Upper lobe of left lung (tissue), 6 donors: ENCODE measurements at regions not wholly inside any gene's neighbourhood (a gene's known extent, or its start where the extent isn't known, plus 50 kb on each side); places are given as distances from the start of the nearest gene placed in this dataset.
"Not testable (repeated sequence)": the region's sequence is repeated elsewhere in the genome, so short reads cannot be mapped to it uniquely, and the experiment has no call there.

Experiments used
- ATAC-seq, 2 donors: fragments of 200-7000 bp; cut with Tn5 transposase; one replicate each; pipeline ENCODE4 v1.9.1; 2022; ENCODE audit warnings: mild to moderate bottlenecking in 2 of 2, moderate library complexity in 2 of 2; ENCODE audit not compliant: low FRiP score in 2 of 2
- DNase-seq, 2 donors: peaks; one replicate each; pipeline ENCODE4 v3.0.0-alpha.2; 2019 to 2020
- H3K27ac ChIP-seq, 4 donors: fragments of 200-600 bp; sonication (generic); one replicate each; pipeline ENCODE4 v1.5.1; 2016 to 2019
- H3K27me3 ChIP-seq, 4 donors: fragments of 200-600 bp; sonication (generic); one replicate each; pipeline ENCODE4 v1.5.1; 2017 to 2019
- H3K36me3 ChIP-seq, 4 donors: fragments of 200-600 bp; sonication (generic); one replicate each; pipeline ENCODE4 v1.5.1; 2016 to 2019
- H3K4me1 ChIP-seq, 4 donors: fragments of 200-600 bp; sonication (generic); one replicate each; pipeline ENCODE4 v1.5.1; 2018 to 2019
- H3K4me3 ChIP-seq, 4 donors: fragments of 200-600 bp; sonication (generic); one replicate each; pipeline ENCODE4 v1.5.1; 2017 to 2019; ENCODE audit warnings: mild to moderate bottlenecking in 2 of 4, moderate library complexity in 1 of 4
- H3K9me3 ChIP-seq, 4 donors: fragments of 200-600 bp; sonication (generic); one replicate each; pipeline ENCODE4 v1.5.1; 2018 to 2019
- CTCF ChIP-seq, 6 experiments: fragments of 450-650 bp in 4 of 6; fragments of 200-600 bp in 2 of 6; sonication (generic) in 2 of 6; IDR thresholded peaks; one replicate each; pipeline ENCODE4 v1.5.1; 2016 to 2019; ENCODE audit warnings: antibody characterized with exemption in 6 of 6
- EP300 ChIP-seq, 4 donors: sonication (generic); formaldehyde crosslinking; IDR thresholded peaks; one replicate each; pipeline ENCODE4 v1.5.1; 2017; ENCODE audit warnings: antibody characterized with exemption in 4 of 4, control low read depth in 2 of 4
- POLR2A ChIP-seq, 4 donors: fragments of 450-650 bp; IDR thresholded peaks; one replicate each; pipeline ENCODE4 v1.5.1; 2016 to 2017; ENCODE audit warnings: antibody characterized with exemption in 4 of 4, mild to moderate bottlenecking in 2 of 4
- POLR2AphosphoS5 ChIP-seq, 2 donors: sonication (generic); formaldehyde crosslinking; IDR thresholded peaks; one replicate each; pipeline ENCODE4 v1.5.1; 2017; ENCODE audit warnings: antibody characterized with exemption in 2 of 2
- WGBS, 2 donors: methylation state at CpG; one replicate each; pipeline ENCODE4 v1.1.5; 2017 to 2018; 5-methylcytosine and 5-hydroxymethylcytosine counted together
- donor health status: DM: no; HTN: no; CAD: no; lungs with moderate emphysema.
- donor health status: DM: no; HTN: yes; CAD: no; lungs with severe emphysema.

- DNase-seq (no peak), ATAC-seq (peak in 1 of 2 donors; percentile 56)
- TF ChIP-seq POLR2A (IDR thresholded peaks at IDR 0.05) (no peak), EP300 (IDR thresholded peaks at IDR 0.05) (no peak), POLR2AphosphoS5 (IDR thresholded peaks at IDR 0.05) (no peak), CTCF (IDR thresholded peaks at IDR 0.05) (no peak)
- H3K4me3 ChIP-seq = no peak overlapping the region
- H3K4me1 ChIP-seq = no peaks in the 10 kb centered on the region
- no peak overlapping the region for H3K27ac ChIP-seq
- H3K27me3 ChIP-seq = no peaks in the 10 kb centered on the region
- H3K9me3 ChIP-seq = no peaks in the 10 kb centered on the region
- no peaks in the 10 kb centered on the region for H3K36me3 ChIP-seq
Measured at GRCh38 chrY:7544172-7544770, 632.7 kb upstream of the AMELY start.

- ATAC-seq (no peak), DNase-seq (no peak)
- no peaks in the 10 kb centered on the region for H3K9me3 ChIP-seq
- H3K27me3 ChIP-seq = no peaks in the 10 kb centered on the region
- H3K27ac ChIP-seq = no peak overlapping the region
- TF ChIP-seq POLR2A (IDR thresholded peaks at IDR 0.05) (no peak), CTCF (IDR thresholded peaks at IDR 0.05) (no peak), POLR2AphosphoS5 (IDR thresholded peaks at IDR 0.05) (no peak), EP300 (IDR thresholded peaks at IDR 0.05) (no peak)
- no peak overlapping the region for H3K4me3 ChIP-seq
- no peaks in the 10 kb centered on the region for H3K36me3 ChIP-seq
- no peaks in the 10 kb centered on the region for H3K4me1 ChIP-seq
Measured at GRCh38 chrY:7543506-7543905, 632.0 kb upstream of the AMELY start.

- DNase-seq (no peak), ATAC-seq (no peak)
- H3K9me3 ChIP-seq = no peaks in the 10 kb centered on the region
- 75% methylated on average over 2 of the region's 2 CpGs; no CpG with 5 or more reads in 1 of the 2 donors for WGBS, 2 donors
- no peak for TF ChIP-seq CTCF (IDR thresholded peaks at IDR 0.05)
- TF ChIP-seq POLR2A (IDR thresholded peaks at IDR 0.05) = no peak
- TF ChIP-seq EP300 (IDR thresholded peaks at IDR 0.05) = no peak
- no peak for TF ChIP-seq POLR2AphosphoS5 (IDR thresholded peaks at IDR 0.05)
- no peak overlapping the region for H3K4me3 ChIP-seq
- H3K4me1 ChIP-seq = no peaks in the 10 kb centered on the region
- no peaks in the 10 kb centered on the region for H3K27me3 ChIP-seq
- no peak overlapping the region for H3K27ac ChIP-seq
- no peaks in the 10 kb centered on the region for H3K36me3 ChIP-seq
Measured at GRCh38 chrY:7542256-7542858, 630.8 kb upstream of the AMELY start.

GRCh38 chrY:7529396-7529795 is 617.8 kb upstream of the AMELY start:
- ATAC-seq (no peak), DNase-seq (no peak)
- WGBS, 2 donors = 82% methylated on average over 2 of the region's 2 CpGs; no CpG with 5 or more reads in 1 of the 2 donors
- H3K36me3 ChIP-seq = no peaks in the 10 kb centered on the region
- H3K9me3 ChIP-seq = no peaks in the 10 kb centered on the region
- H3K27ac ChIP-seq = no peak overlapping the region
- no peak for TF ChIP-seq POLR2AphosphoS5 (IDR thresholded peaks at IDR 0.05)
- no peak for TF ChIP-seq POLR2A (IDR thresholded peaks at IDR 0.05)
- no peak for TF ChIP-seq EP300 (IDR thresholded peaks at IDR 0.05)
- TF ChIP-seq CTCF (IDR thresholded peaks at IDR 0.05) = no peak
- H3K4me3 ChIP-seq = no peak overlapping the region
- H3K27me3 ChIP-seq = no peaks in the 10 kb centered on the region
- no peaks in the 10 kb centered on the region for H3K4me1 ChIP-seq

- not testable (repeated sequence) for H3K9me3 ChIP-seq, H3K4me1 ChIP-seq, DNase-seq, H3K27me3 ChIP-seq, H3K27ac ChIP-seq, H3K36me3 ChIP-seq, H3K4me3 ChIP-seq
- 73% methylated on average over 4 of the region's 4 CpGs; no CpG with 5 or more reads in 1 of the 2 donors for WGBS, 2 donors
- peak in 1 of 2 donors; percentile 31 for ATAC-seq
Measured at GRCh38 chrY:7527568-7527967, 616.0 kb upstream of the AMELY start.
